Esophagus muscularis mucosa (tissue), 4 donors: ENCODE measurements at regions not wholly inside any gene's neighbourhood (a gene's known extent, or its start where the extent isn't known, plus 50 kb on each side); places are given as distances from the start of the nearest gene placed in this dataset.

Experiments
- CTCF ChIP-seq, 3 experiments: fragments of 200-600 bp in 2 of 3; fragments of 450-650 bp in 1 of 3; sonication (generic) in 2 of 3; IDR thresholded peaks; one replicate each; pipeline ENCODE4 v1.5.1; 2017 to 2019; ENCODE audit warnings: antibody characterized with exemption in 3 of 3, mild to moderate bottlenecking in 2 of 3, moderate library complexity in 1 of 3
- EP300 ChIP-seq: sonication (generic); formaldehyde crosslinking; IDR thresholded peaks from one replicate; pipeline ENCODE4 v1.6.1; 2017; ENCODE audit warnings: antibody characterized with exemption
- POLR2A ChIP-seq: fragments of 450-650 bp; IDR thresholded peaks from one replicate; pipeline ENCODE4 v1.6.1; 2017; ENCODE audit warnings: antibody characterized with exemption, moderate library complexity, mild to moderate bottlenecking, low read depth
- POLR2AphosphoS5 ChIP-seq, 2 donors: sonication (generic); formaldehyde crosslinking; IDR thresholded peaks; one replicate each; pipeline ENCODE4 v1.6.1; 2017; ENCODE audit warnings: antibody characterized with exemption in 2 of 2

- TF ChIP-seq POLR2A: no peak
- no peak for TF ChIP-seq CTCF (IDR thresholded peaks at IDR 0.05)
- no peak for TF ChIP-seq EP300
- TF ChIP-seq POLR2AphosphoS5 (IDR thresholded peaks at IDR 0.05): no peak
These were observed 346.2 kb upstream of the LRRC7 start for GRCh38 chr1:69221524-69221923.
